GM23338 (cell line): ENCODE measurements at regions not wholly inside any gene's neighbourhood (a gene's known extent, or its start where the extent isn't known, plus 50 kb on each side); places are given as distances from the start of the nearest gene placed in this dataset.

ENCODE experiments used
- CREB1 ChIP-seq: fragments of 250-450 bp; sonication (Bioruptor Pico); IDR thresholded peaks from 2 replicates; pipeline ENCODE4 v1.5.0; 2020; ENCODE audit warnings: low read depth, mild to moderate bottlenecking, moderate library complexity
- CTCF ChIP-seq, 2 experiments: fragments of 200-600 bp in 1 of 2; sonication (generic) in 1 of 2; conservative IDR thresholded peaks; 2 replicates each; pipeline versions ENCODE4 v1.5.1 to v1.6.1; 2016 to 2017; ENCODE audit warnings: antibody characterized with exemption in 2 of 2, low read depth in 2 of 2, mild to moderate bottlenecking in 2 of 2, moderate library complexity in 1 of 2
- EZH2 ChIP-seq: fragments of 200-600 bp; sonication (generic); IDR thresholded peaks from one replicate; pipeline ENCODE4 v1.8.0; 2017; ENCODE audit warnings: antibody characterized with exemption, mild to moderate bottlenecking, low read depth; ENCODE audit not compliant: unreplicated experiment
- JUNB ChIP-seq: IDR thresholded peaks from one replicate; pipeline ENCODE4 v1.6.1; 2016; ENCODE audit warnings: antibody characterized with exemption; ENCODE audit not compliant: unreplicated experiment
- NANOG ChIP-seq: IDR thresholded peaks from 2 replicates; pipeline ENCODE4 v1.6.1; 2016; ENCODE audit warnings: antibody characterized with exemption, borderline replicate concordance
- POLR2AphosphoS5 ChIP-seq: IDR thresholded peaks from 2 replicates; pipeline ENCODE4 v1.6.1; 2016; ENCODE audit warnings: antibody characterized with exemption, low read depth
- STAT1 ChIP-seq: IDR thresholded peaks from one replicate; pipeline ENCODE4 v1.6.1; 2016; ENCODE audit warnings: antibody characterized with exemption; ENCODE audit not compliant: unreplicated experiment
- ZNF114 ChIP-seq: fragments of 250-450 bp; sonication (Bioruptor Pico); IDR thresholded peaks from 2 replicates; pipeline ENCODE4 v1.5.0; 2020; ENCODE audit warnings: mild to moderate bottlenecking, moderate library complexity
- TF ChIP-seq, protein P1 (sequence below): IDR thresholded peaks from one replicate; pipeline ENCODE4 v1.6.1; 2018; ENCODE audit warnings: antibody characterized with exemption; ENCODE audit not compliant: unreplicated experiment

GRCh38 chr9:79501546-79501945 is 70.2 kb upstream of the TLE4 start:
- TF ChIP-seq CTCF (conservative IDR thresholded peaks at IDR 0.05; ENCODE audit: low read depth in 2 of 2) (no peak), POLR2AphosphoS5 (no peak), EZH2 (no peak), ZNF114 (CRISPR knock-in tag) (no peak), JUNB (no peak), NANOG (no peak), CREB1 (CRISPR knock-in tag) (no peak), STAT1 (no peak)
- TF ChIP-seq, protein P1, sequence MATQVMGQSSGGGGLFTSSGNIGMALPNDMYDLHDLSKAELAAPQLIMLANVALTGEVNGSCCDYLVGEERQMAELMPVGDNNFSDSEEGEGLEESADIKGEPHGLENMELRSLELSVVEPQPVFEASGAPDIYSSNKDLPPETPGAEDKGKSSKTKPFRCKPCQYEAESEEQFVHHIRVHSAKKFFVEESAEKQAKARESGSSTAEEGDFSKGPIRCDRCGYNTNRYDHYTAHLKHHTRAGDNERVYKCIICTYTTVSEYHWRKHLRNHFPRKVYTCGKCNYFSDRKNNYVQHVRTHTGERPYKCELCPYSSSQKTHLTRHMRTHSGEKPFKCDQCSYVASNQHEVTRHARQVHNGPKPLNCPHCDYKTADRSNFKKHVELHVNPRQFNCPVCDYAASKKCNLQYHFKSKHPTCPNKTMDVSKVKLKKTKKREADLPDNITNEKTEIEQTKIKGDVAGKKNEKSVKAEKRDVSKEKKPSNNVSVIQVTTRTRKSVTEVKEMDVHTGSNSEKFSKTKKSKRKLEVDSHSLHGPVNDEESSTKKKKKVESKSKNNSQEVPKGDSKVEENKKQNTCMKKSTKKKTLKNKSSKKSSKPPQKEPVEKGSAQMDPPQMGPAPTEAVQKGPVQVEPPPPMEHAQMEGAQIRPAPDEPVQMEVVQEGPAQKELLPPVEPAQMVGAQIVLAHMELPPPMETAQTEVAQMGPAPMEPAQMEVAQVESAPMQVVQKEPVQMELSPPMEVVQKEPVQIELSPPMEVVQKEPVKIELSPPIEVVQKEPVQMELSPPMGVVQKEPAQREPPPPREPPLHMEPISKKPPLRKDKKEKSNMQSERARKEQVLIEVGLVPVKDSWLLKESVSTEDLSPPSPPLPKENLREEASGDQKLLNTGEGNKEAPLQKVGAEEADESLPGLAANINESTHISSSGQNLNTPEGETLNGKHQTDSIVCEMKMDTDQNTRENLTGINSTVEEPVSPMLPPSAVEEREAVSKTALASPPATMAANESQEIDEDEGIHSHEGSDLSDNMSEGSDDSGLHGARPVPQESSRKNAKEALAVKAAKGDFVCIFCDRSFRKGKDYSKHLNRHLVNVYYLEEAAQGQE, result no peak
